DMS 273 (cell line): ENCODE measurements at regions not wholly inside any gene's neighbourhood (a gene's known extent, or its start where the extent isn't known, plus 50 kb on each side); places are given as distances from the start of the nearest gene placed in this dataset.
"Not testable (repeated sequence)": the region's sequence is repeated elsewhere in the genome, so short reads cannot be mapped to it uniquely, and the experiment has no call there.

Experiments
- DNase-seq: peaks from one replicate; lab custom pipeline; 2025; ENCODE audit not compliant: unreplicated experiment; lab: John Stamatoyannopoulos, UW

DNA sequence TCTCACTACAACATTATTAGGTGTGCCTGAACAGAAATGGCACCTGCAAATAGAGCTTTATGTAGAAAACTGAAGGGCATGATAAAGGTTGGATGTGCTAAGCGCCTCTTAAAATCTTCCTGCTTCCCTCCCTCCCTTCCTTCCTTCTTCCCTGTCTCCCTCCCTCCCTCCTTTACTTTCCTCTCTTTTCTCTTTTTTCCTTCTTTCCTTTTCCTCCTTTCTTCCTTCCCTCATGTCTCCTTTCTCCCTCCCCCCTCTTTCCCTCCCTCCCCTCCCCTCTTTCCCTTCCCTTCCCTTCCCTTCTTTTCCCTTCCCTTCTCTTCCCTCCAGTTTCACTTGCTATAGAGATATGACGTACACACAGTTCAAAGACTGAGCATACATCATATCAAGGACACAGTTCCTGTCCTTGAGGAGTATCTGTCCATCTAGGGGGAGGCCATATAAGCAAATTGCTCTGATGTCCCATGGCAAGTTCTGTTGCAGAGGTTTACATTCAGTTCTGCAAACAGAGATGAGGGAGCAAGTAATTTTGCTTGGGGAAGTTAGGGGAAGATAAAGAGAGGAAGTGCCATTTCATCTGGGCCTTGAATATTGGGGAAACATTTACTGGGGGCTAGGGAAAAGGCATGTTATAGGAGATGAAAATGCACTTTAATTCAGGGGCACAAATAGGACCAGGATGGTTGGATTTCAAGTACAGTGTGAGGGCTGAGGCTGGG is 79.0 kb upstream of the EEF1E1 start:
- no peak for DNase-seq

DNA sequence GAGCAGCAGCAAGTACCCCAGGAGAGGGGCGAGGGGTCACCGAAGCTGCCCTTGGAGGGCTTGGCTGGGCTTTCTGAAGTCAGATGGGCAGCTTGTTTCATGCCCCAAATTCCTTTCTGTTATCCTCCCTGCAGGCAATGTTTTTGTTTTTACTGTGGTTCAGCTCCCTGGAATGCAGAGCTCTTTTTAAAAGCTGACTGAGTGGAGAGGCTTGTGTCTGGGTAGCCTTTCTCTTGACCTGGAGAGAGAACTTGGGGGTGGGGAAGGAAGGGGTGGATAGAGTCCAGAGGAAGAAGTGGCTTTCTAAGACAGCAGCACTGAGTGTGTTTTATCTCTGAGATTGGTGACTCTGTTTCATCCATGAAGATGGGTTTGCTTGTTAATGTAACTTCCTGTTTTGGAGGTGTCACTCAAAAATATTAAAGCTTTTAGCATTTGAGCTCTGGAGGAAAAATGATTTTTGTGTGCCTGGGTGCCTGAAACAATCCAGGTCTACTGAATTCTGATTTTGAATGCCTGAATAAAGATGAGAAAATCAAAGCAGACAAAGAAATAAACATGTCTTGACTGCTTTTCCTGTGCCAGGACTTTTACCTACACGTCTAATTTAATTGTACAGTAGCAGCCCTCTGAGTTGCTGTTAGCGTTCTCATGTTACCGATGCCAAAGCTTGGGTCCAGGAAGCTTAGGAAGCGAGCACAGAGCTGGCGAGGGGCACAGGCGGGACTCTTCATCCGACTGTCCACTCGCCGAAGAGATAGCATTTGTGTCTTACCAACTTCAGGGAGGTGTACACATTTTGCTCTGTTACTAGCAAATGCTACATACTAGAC is 78.2 kb upstream of the EEF1E1 start:
- DNase-seq = no peak

DNA sequence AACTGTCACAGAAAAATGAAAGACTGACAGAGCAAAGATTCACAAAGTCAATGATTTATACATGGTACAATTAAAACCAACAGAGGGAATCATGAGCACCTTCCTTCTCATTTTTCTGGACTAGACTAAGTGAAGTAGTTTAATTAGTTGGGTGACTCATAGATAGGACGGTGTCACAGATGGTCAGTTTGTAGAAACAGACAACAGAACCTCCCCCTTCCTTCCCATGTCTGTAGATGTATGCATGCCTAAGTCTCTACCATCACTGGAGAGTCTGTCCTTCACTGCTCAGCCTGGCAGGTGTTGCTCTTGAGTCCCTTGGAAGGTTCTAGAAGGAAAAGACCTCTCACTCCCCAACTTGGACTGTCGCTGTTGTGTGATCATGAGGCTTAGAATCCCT is 75.4 kb upstream of the EEF1E1 start:
- peak; percentile 7 for DNase-seq

DNA sequence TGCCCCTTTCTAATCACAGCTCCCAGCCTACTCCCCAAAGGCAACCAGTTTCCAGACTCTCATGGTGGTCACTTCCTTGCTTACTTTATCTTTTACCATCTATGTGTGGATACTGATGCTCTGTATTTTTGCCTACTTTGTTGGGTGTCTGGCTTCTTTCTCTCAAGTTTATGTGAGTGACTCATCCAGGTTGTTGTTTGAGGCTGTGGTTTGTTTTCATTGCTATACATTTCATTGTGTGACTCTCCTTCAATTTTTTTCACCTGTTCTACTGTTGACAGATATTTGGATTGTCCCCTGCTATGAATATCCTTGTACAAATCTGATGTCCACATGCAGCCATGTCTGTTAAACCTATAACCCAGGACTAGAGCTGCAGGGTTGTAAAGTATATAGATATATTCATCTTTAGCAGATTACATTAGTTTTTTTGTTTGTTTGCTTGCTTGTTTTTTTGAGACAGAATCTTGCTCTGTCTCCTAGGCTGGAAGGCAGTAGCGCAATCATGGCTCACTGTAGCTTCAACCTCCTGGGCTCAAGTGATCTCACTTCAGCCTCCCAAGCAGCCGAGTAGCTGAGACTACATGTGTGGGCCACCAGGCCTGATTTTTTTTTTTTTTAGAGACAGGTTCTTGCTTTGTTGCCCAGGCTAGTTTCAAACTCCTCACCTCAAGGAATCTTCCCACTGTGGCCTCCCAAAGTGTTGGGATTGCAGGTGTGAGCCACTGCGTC is 72.9 kb upstream of the EEF1E1 start:
- DNase-seq = no peak

DNA sequence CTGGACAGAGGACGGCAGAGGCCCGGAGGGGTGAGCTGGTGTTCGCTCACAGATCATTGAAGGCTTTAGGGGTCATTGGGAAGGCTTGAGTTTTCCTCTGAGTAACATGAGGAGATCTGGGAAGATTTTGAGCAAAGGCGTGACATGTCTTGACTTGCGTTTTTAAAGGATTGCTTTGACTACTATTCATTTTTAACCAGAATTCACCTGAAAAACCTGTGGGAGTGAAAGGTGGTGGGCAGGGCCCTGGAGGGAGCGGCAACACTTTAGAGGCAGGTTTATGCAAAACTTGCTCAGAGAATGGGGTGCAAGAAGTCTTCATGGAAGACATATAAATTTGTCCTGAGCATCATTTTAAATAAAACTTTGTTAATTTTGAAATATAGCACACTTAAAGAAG is 72.2 kb upstream of the EEF1E1 start:
- DNase-seq = no peak

DNA sequence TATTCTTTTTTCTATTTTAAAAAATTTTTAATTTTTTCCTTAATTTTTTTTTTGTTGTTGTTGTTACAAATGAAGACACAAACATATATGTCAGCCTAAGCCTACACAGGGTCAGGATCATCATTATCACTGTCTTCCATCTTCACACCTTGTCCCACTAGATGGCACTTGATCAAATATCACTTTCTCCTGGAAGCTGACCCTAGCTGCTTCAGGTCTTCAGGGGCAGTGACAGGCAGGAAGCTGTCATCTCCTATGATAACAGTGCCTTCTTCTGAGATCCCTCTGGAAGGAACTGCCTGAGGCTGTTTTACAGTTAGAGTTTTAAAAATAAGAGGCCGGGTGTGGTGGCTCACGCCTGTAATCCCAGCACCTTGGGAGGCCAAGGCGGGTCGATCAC is 70.2 kb upstream of the EEF1E1 start:
- no peak for DNase-seq

DNA sequence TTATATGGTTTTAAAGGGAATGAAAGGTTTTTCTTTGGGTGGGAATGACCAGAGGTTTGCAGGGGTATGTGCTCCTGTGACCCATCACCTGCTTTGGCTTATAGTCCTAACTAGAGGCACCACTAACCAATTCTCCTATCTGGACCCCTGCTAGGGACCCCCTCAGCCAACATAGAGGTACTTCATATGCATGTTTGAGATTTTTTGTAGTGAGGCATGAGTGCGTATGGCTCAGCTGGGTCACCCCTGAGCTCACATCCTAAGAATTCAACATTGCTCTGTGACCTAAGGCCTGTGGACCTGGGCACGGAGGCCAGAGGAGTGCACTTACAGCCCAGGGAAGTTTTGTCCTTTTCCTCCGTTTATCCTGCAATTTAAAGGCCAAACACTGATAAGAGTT is 68.4 kb upstream of the EEF1E1 start:
- no peak for DNase-seq

DNA sequence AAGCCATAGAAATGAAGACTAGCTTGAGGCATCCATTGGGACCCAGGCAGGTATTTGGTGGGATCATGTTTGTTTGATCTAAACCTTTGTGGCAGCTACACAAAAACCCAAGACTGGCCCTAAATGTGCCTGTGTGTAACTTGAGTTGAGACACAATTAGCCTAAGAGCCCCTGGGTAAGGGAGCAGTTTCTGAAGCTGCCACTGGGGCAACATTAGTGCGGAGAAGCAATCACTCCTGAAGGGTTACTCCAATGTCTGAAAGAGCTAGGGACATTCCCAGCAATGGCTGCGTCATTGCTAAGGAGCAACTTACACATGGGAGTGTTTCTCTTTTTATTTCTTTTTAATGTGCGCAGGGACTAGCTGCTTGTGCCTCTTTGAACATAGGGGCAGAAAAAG is 67.9 kb upstream of the EEF1E1 start:
- DNase-seq = peak; percentile 3

DNA sequence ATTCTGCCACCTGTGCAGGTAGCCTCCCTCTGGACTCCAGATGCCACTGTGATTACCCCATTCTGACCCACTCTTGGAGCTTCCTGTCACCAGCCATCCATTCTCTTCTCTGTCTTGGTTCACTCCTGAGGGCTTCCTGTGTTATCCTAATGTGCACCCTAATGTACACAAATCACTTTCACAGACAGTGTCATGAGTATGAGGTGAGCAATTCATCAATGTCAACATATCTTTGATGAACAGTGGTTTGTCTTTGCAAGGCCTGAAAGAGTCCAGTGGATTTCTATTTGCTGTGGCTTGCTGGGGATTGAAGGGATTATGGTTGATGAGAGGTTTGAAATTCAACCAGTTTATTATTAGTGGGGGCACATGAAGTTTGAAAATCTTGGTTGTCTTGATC is 63.8 kb upstream of the EEF1E1 start:
- no peak for DNase-seq

DNA sequence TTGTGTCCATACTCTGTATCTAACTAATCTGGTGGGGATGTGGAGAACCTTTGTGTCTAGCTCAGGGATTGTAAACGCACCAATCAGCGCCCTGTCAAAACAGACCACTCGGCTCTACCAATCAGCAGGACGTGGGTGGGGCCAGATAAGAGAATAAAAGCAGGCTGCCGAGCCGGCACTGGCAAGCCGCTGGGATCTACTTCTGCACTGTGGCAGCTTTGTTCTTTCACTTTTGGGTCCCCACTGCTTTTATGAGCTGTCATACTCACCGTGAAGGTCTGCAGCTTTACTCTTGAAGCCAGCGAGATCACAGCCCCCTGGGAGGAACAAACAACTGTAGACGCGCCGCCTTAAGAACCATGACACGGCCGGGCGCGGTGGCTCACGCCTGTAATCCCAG is 62.7 kb upstream of the EEF1E1 start:
- DNase-seq = not testable (repeated sequence)

DNA sequence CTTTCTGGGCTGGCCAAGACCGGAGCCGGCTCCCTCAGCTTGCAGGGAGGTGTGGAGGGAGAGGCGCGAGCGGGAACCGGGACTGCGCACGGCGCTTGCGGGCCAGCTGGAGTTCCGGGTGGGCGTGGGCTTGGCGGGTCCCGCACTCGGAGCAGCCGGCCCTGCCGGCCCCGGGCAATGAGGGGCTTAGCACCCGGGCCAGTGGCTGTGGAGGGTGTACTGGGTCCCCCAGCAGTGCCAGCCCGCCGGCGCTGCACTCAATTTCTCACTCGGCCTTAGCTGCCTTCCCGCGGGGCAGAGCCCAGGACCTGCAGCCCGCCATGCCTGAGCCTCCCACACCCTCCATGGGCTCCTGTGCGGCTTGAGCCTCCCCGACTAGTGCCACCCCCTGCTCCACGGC is 61.9 kb upstream of the EEF1E1 start:
- DNase-seq = not testable (repeated sequence)

DNA sequence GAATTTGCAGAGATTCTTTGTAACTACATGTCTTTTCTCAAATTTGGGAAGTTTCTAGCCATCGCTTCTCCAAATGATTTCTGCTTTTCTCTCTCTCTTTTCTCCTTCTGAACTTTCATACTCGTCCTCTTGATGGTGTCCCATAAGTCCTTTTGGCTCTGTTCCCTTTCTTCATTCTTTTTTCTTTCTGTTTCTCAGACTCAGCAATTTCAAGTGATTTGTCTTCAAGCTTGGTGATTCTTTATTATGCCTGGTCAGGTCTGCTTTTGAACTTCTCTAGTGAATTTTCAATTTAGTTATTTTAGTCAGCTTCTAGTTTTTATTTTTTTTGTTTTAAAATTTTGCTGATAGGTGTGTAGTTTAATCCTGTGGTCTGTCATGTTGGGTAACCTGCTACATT is 57.6 kb upstream of the EEF1E1 start:
- no peak for DNase-seq

DNA sequence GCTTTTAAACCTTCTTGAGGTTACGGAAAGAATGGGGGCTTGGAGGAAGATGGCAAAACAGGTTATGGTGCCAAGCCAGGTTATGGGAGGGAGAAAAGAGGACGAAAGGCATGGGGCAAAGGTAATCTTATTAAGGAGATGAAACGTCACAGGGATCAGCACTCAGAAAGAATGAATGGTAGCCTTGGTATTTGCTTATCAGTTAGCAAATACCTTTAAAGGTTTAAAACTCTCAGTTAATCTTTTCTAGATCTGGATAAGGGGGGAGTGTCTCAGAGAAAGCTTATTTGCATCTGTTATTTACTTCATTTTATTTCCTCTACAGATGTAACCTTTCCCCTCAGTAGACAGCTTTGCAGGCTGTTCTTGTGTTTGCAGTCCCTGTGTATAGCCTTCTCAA is 55.5 kb upstream of the EEF1E1 start:
- DNase-seq = no peak

DNA sequence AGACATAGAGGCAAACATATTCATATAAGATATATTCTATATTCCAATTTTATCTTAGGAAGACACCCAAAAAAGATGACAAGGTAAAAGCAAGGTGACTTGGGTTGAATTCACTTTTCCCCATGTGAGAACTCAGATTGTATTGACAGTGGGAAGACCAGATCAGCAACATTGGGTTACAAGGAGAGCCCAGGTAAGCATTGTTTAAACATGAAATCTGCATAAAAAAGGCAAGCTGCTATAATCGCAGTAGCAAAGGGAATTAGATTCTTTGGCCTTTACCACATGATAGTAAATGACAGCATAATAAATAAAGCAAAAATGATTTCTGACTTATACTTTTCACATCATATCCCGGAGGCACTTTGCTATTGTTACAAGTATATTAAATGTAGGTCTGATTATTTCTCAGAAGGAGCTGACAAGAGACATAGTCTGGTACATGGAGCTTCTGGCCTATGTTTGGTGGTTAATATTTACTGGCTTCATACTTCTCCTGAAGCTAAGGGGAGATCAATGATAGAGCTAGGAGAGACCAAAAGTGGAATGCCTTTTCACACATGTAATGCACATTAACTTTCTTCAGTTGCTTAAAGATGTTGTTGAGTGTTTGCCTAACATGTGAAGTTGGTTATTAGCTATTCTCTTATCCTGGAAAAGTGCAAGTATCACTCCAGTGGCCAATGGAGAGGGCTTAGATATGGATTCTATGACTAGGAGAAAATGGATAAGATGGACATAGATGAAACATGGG is 53.1 kb upstream of the EEF1E1 start:
- DNase-seq = no peak
